ENCODE measurements at regions not wholly inside any gene's neighbourhood (a gene's known extent, or its start where the extent isn't known, plus 50 kb on each side); places are given as distances from the start of the nearest gene placed in this dataset.

DNA sequence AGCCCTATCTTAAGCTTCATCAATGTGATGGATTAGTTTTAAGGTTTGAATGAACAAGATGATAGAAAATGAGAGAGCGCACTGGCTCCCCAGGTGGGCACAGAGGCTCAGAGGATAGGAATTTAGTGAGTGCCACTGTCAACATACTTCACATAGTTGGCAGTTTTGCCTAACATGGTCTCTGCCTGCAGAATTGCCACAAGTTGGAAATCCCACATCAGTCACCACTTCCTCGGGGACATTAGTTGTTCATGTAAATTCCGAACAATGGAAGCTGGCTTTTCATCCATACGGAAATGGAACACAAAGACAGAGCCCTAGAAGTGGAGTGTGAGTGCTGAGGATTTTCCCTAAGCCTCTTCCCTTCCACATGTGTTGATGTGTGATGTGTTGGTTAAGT lies 123.9 kb upstream of the PHACTR1 start:
- Histone ChIP-seq H3K4me1 (ENCODE audit: insufficient read depth, low read length) (no peaks in the 10 kb centered on the region; the same call in 1 of the 2 replicates), H2AK5ac (ENCODE audit: insufficient read length, low read length) (no peak overlapping the region), H3K4me2 (ENCODE audit: insufficient read depth, insufficient read length, low read length) (no peak overlapping the region), H4K91ac (ENCODE audit: insufficient read length, low read depth, low read length) (no peak overlapping the region), H2BK12ac (ENCODE audit: insufficient read length, low read depth, low read length) (no peak overlapping the region), H3K14ac (ENCODE audit: insufficient read depth, low read length) (no peak overlapping the region), H3K9ac (ENCODE audit: extremely low read depth, insufficient read length, low read length) (no peak overlapping the region), H2BK5ac (ENCODE audit: insufficient read length, low read length) (no peak overlapping the region), H2BK120ac (ENCODE audit: low read depth, low read length, poor library complexity, severe bottlenecking) (no peak overlapping the region), H3K23me2 (ENCODE audit: insufficient read length, low read depth, low read length, poor library complexity, severe bottlenecking) (no peaks in the 10 kb centered on the region), H3K27ac (ENCODE audit: insufficient read length, low read depth, low read length) (no peak overlapping the region), H3K4ac (ENCODE audit: low read depth, low read length) (no peak overlapping the region), H2BK15ac (ENCODE audit: low read depth, low read length) (no peak overlapping the region), H4K8ac (replicated peaks; ENCODE audit: insufficient read length, low read depth, low read length) (no peak overlapping the region), H3K18ac (ENCODE audit: insufficient read length, low read depth, low read length) (no peak overlapping the region), H3K27me3 (ENCODE audit: insufficient read depth, low read length) (no peaks in the 10 kb centered on the region), H3K79me1 (ENCODE audit: insufficient read depth, low read depth, low read length, poor library complexity, severe bottlenecking) (no peaks in the 10 kb centered on the region), H3T11ph (ENCODE audit: low read length) (no peak overlapping the region), H3K23ac (ENCODE audit: insufficient read length, low read depth, low read length) (no peak overlapping the region), H4K5ac (ENCODE audit: insufficient read length, low read depth, low read length) (no peak overlapping the region), H2AFZ (ENCODE audit: low read length) (no peak overlapping the region), H3K79me2 (ENCODE audit: insufficient read depth, low read length) (no peaks in the 10 kb centered on the region), H2BK20ac (ENCODE audit: low read depth, low read length, poor library complexity, severe bottlenecking) (no peak overlapping the region), H4K20me1 (ENCODE audit: control insufficient read depth, insufficient read depth, insufficient read length) (no peaks in the 10 kb centered on the region), H3K9me3 (ENCODE audit: control insufficient read depth, low read depth, low read length) (no peaks in the 10 kb centered on the region), H3K56ac (ENCODE audit: insufficient read length, low read depth, low read length) (no peak overlapping the region)
- no CpG with 5 or more reads among the region's 4 CpGs for WGBS (ENCODE audit: extremely low coverage, insufficient read length, low lambda C conversion rate)
- TF ChIP-seq, protein P1, sequence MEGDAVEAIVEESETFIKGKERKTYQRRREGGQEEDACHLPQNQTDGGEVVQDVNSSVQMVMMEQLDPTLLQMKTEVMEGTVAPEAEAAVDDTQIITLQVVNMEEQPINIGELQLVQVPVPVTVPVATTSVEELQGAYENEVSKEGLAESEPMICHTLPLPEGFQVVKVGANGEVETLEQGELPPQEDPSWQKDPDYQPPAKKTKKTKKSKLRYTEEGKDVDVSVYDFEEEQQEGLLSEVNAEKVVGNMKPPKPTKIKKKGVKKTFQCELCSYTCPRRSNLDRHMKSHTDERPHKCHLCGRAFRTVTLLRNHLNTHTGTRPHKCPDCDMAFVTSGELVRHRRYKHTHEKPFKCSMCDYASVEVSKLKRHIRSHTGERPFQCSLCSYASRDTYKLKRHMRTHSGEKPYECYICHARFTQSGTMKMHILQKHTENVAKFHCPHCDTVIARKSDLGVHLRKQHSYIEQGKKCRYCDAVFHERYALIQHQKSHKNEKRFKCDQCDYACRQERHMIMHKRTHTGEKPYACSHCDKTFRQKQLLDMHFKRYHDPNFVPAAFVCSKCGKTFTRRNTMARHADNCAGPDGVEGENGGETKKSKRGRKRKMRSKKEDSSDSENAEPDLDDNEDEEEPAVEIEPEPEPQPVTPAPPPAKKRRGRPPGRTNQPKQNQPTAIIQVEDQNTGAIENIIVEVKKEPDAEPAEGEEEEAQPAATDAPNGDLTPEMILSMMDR (conservative IDR thresholded peaks at IDR 0.05): no peak
- no peak for DNase-seq
- no peaks in the 10 kb centered on the region for H3K27me3 Mint-ChIP-seq (ENCODE audit: low read depth)
- no peak overlapping the region for H3K4me3 Mint-ChIP-seq
- H3K27ac Mint-ChIP-seq: no peak overlapping the region; a peak in 1 of 7 replicates
- H3K9me3 Mint-ChIP-seq: peaks cover 0 to 1% of the 10 kb centered on the region in 2 experiments; a peak in 1 of 5 replicates
- no peaks in the 10 kb centered on the region for H3K36me3 Mint-ChIP-seq (ENCODE audit: insufficient read depth in 1 of 3, low read depth in 3 of 3)
- H3K4me1 Mint-ChIP-seq: peaks cover 9 to 18% of the 10 kb centered on the region in 2 experiments

Measured in H9 (cell line).